Spinal cord (tissue), 9 donors: ENCODE measurements at regions not wholly inside any gene's neighbourhood (a gene's known extent, or its start where the extent isn't known, plus 50 kb on each side); places are given as distances from the start of the nearest gene placed in this dataset.
A peak's percentile ranks its signal among the peaks of the same experiment; 100 is the strongest.

Experiments
- DNase-seq, 6 donors: peaks; one replicate each; pipeline versions ENCODE4 v3.0.0 to v3.0.0-alpha.2; 2013 to 2015; ENCODE audit warnings: low spot score in 6 of 6, low read depth in 4 of 6
- H3K27ac ChIP-seq: one replicate; pipeline ENCODE4 v1.5.1; 2013; ENCODE audit warnings: low read depth, low read length, control low read depth
- H3K27me3 ChIP-seq: one replicate; pipeline ENCODE4 v1.6.1; 2013; ENCODE audit warnings: low read length; ENCODE audit not compliant: control insufficient read depth, insufficient read depth
- H3K36me3 ChIP-seq: one replicate; pipeline ENCODE4 v1.6.1; 2013; ENCODE audit warnings: low read length; ENCODE audit not compliant: control insufficient read depth, insufficient read depth
- H3K4me1 ChIP-seq: one replicate; pipeline ENCODE4 v1.6.1; 2013; ENCODE audit warnings: low read length; ENCODE audit not compliant: control insufficient read depth, insufficient read depth
- H3K4me3 ChIP-seq: one replicate; pipeline ENCODE4 v1.5.1; 2013; ENCODE audit warnings: low read depth, low read length, control low read depth
- H3K9me3 ChIP-seq: one replicate; pipeline ENCODE4 v1.6.1; 2013; ENCODE audit warnings: low read length; ENCODE audit not compliant: control insufficient read depth, insufficient read depth
- WGBS: methylation state at CpG from one replicate; pipeline ENCODE4 v1.1.5; 2013; ENCODE audit warnings: missing lambda C conversion rate; ENCODE audit not compliant: insufficient coverage; 5-methylcytosine and 5-hydroxymethylcytosine counted together
- donor health status: healthy.

- Histone ChIP-seq H3K36me3 (no peaks in the 10 kb centered on the region), H3K4me1 (peaks cover 27% of the 10 kb centered on the region), H3K9me3 (no peaks in the 10 kb centered on the region), H3K4me3 (no peak overlapping the region), H3K27ac (no peak overlapping the region), H3K27me3 (no peaks in the 10 kb centered on the region)
- DNase-seq, result peak in 1 of 6 donors; percentile 52
- 80% methylated on average over 5 of the region's 7 CpGs for WGBS
Observed at GRCh38 chr1:38724160-38725131, 135.1 kb downstream of the RRAGC start.

GRCh38 chr1:38721816-38722215, 137.8 kb downstream of the RRAGC start:
- H3K4me1 ChIP-seq, result peaks cover 11% of the 10 kb centered on the region
- no peaks in the 10 kb centered on the region for H3K36me3 ChIP-seq
- H3K27me3 ChIP-seq, result no peaks in the 10 kb centered on the region
- WGBS, result 100% methylated on average over 1 of the region's 4 CpGs
- no peak for DNase-seq
- H3K9me3 ChIP-seq, result no peaks in the 10 kb centered on the region
- H3K27ac ChIP-seq, result no peak overlapping the region
- no peak overlapping the region for H3K4me3 ChIP-seq

- DNase-seq, result no peak
- peaks cover 3% of the 10 kb centered on the region for H3K9me3 ChIP-seq
- H3K4me3 ChIP-seq, result no peak overlapping the region
- H3K27me3 ChIP-seq, result no peaks in the 10 kb centered on the region
- WGBS, result 84% methylated on average over 6 of the region's 7 CpGs
- H3K36me3 ChIP-seq, result no peaks in the 10 kb centered on the region
- no peak overlapping the region for H3K27ac ChIP-seq
- peaks cover under 1% of the 10 kb centered on the region for H3K4me1 ChIP-seq
Observed at GRCh38 chr1:38719880-38720279, 139.7 kb downstream of the RRAGC start.

- H3K36me3 ChIP-seq, result no peaks in the 10 kb centered on the region
- H3K9me3 ChIP-seq, result peaks cover 3% of the 10 kb centered on the region
- no peak overlapping the region for H3K27ac ChIP-seq
- no peaks in the 10 kb centered on the region for H3K4me1 ChIP-seq
- no peaks in the 10 kb centered on the region for H3K27me3 ChIP-seq
- WGBS, result 84% methylated on average over 7 of the region's 8 CpGs
- no peak for DNase-seq
- no peak overlapping the region for H3K4me3 ChIP-seq
Observed at GRCh38 chr1:38718031-38718430, 141.5 kb downstream of the RRAGC start.

GRCh38 chr1:38716229-38716628, 143.3 kb downstream of the RRAGC start:
- Histone ChIP-seq H3K27ac (no peak overlapping the region), H3K27me3 (no peaks in the 10 kb centered on the region), H3K4me1 (no peaks in the 10 kb centered on the region), H3K9me3 (peaks cover 5% of the 10 kb centered on the region), H3K36me3 (no peaks in the 10 kb centered on the region), H3K4me3 (no peak overlapping the region)
- WGBS, result 90% methylated on average over 1 of the region's 2 CpGs
- DNase-seq, result no peak

- Histone ChIP-seq H3K27ac (no peak overlapping the region), H3K27me3 (no peaks in the 10 kb centered on the region), H3K4me3 (no peak overlapping the region), H3K4me1 (no peaks in the 10 kb centered on the region), H3K36me3 (no peaks in the 10 kb centered on the region), H3K9me3 (peaks cover 5% of the 10 kb centered on the region)
- DNase-seq, result peak in 1 of 6 donors; percentile 32
- WGBS, result 66% methylated on average over 8 of the region's 9 CpGs
Observed at GRCh38 chr1:38715415-38715814, 144.2 kb downstream of the RRAGC start.

GRCh38 chr1:38712046-38712445, 147.5 kb downstream of the RRAGC start:
- H3K9me3 ChIP-seq, result peaks cover 5% of the 10 kb centered on the region
- no peak overlapping the region for H3K27ac ChIP-seq
- no peaks in the 10 kb centered on the region for H3K27me3 ChIP-seq
- DNase-seq, result no peak
- no peak overlapping the region for H3K4me3 ChIP-seq
- no peaks in the 10 kb centered on the region for H3K4me1 ChIP-seq
- no CpG with 5 or more reads among the region's 1 CpG for WGBS
- no peaks in the 10 kb centered on the region for H3K36me3 ChIP-seq

- Histone ChIP-seq H3K4me3 (no peak overlapping the region), H3K27ac (no peak overlapping the region), H3K27me3 (no peaks in the 10 kb centered on the region), H3K9me3 (peaks cover 5% of the 10 kb centered on the region), H3K36me3 (no peaks in the 10 kb centered on the region), H3K4me1 (no peaks in the 10 kb centered on the region)
- WGBS, result 95% methylated on average over 34 of the region's 44 CpGs
- DNase-seq, result no peak
Observed at GRCh38 chr1:38708701-38709258, 150.8 kb downstream of the RRAGC start.

- Histone ChIP-seq H3K27me3 (no peaks in the 10 kb centered on the region), H3K36me3 (no peaks in the 10 kb centered on the region), H3K9me3 (peaks cover 3% of the 10 kb centered on the region), H3K4me1 (no peaks in the 10 kb centered on the region), H3K27ac (no peak overlapping the region), H3K4me3 (no peak overlapping the region)
- WGBS, result 97% methylated on average over 8 of the region's 8 CpGs
- no peak for DNase-seq
Observed at GRCh38 chr1:38701088-38701487, 158.5 kb downstream of the RRAGC start.

- H3K36me3 ChIP-seq, result no peaks in the 10 kb centered on the region
- no peaks in the 10 kb centered on the region for H3K27me3 ChIP-seq
- H3K4me1 ChIP-seq, result no peaks in the 10 kb centered on the region
- DNase-seq, result no peak
- WGBS, result 90% methylated on average over 3 of the region's 3 CpGs
- H3K4me3 ChIP-seq, result no peak overlapping the region
- no peak overlapping the region for H3K27ac ChIP-seq
- H3K9me3 ChIP-seq, result no peaks in the 10 kb centered on the region
Observed at GRCh38 chr1:38700077-38700470, 159.5 kb downstream of the RRAGC start.
